WTC11 (cell line): ENCODE measurements at regions not wholly inside any gene's neighbourhood (a gene's known extent, or its start where the extent isn't known, plus 50 kb on each side); places are given as distances from the start of the nearest gene placed in this dataset.

Experiments used
- ATAC-seq: fragments of 200-7000 bp; cut with Tn5 transposase; 2 replicates; pipeline ENCODE4 v1.10.0; 2021; ENCODE audit warnings: mild to moderate bottlenecking, moderate library complexity
- CTCF ChIA-PET: fragments of 300-600 bp; sonication (Branson Sonifier 250); formaldehyde crosslinking; loops from one replicate; lab custom pipeline; 2021; ENCODE audit warnings: antibody characterized with exemption; lab: Charles Lee
- POLR2A ChIA-PET: fragments of 350-600 bp; sonication (Branson Sonifier 250); formaldehyde crosslinking; loops from one replicate; lab custom pipeline; 2021; ENCODE audit warnings: antibody characterized with exemption; lab: Charles Lee
- DNase-seq: peaks from one replicate; pipeline ENCODE4 v3.0.0; 2021; ENCODE audit warnings: low spot score
- H3K27ac Mint-ChIP-seq: 2 replicates; pipeline ENCODE4 v1.8.0; 2021; ENCODE audit warnings: mixed read lengths
- H3K27me3 Mint-ChIP-seq: 2 replicates; pipeline ENCODE4 v1.8.0; 2021; ENCODE audit warnings: low read depth, mild to moderate bottlenecking, moderate library complexity, mixed read lengths
- H3K36me3 Mint-ChIP-seq: 2 replicates; pipeline ENCODE4 v1.8.0; 2021; ENCODE audit warnings: mixed read lengths
- H3K4me1 Mint-ChIP-seq: 2 replicates; pipeline ENCODE4 v1.8.0; 2022; ENCODE audit warnings: mixed read lengths
- H3K4me3 Mint-ChIP-seq: 2 replicates; pipeline ENCODE4 v1.8.0; 2021; ENCODE audit warnings: mild to moderate bottlenecking, moderate library complexity, mixed read lengths
- H3K9me3 Mint-ChIP-seq: 2 replicates; pipeline ENCODE4 v1.8.0; 2021; ENCODE audit warnings: mixed read lengths
- ARID4B ChIP-seq: sonication (generic); formaldehyde crosslinking; IDR thresholded peaks from 2 replicates; pipeline ENCODE4 v1.8.0; 2023; ENCODE audit warnings: missing genetic modification reagents, mild to moderate bottlenecking, borderline replicate concordance
- ATF1 ChIP-seq: sonication (generic); formaldehyde crosslinking; IDR thresholded peaks from 2 replicates; pipeline ENCODE4 v1.8.1; 2023; ENCODE audit warnings: mild to moderate bottlenecking, moderate library complexity, missing genetic modification reagents
- CTCF ChIP-seq: fragments of 200-600 bp; IDR thresholded peaks from 2 replicates; pipeline ENCODE4 v1.8.0; 2022; ENCODE audit warnings: antibody characterized with exemption
- ELF4 ChIP-seq: sonication (generic); formaldehyde crosslinking; IDR thresholded peaks from 2 replicates; pipeline ENCODE4 v1.8.1; 2022; ENCODE audit warnings: low read depth, mild to moderate bottlenecking, moderate library complexity, missing genetic modification reagents
- EMX1 ChIP-seq: fragments of 250-450 bp; sonication (Bioruptor Pico); IDR thresholded peaks from 2 replicates; pipeline ENCODE4 v1.8.0; 2021; ENCODE audit warnings: mild to moderate bottlenecking
- ETV6 ChIP-seq: sonication (generic); formaldehyde crosslinking; IDR thresholded peaks from 2 replicates; pipeline ENCODE4 v1.8.1; 2022; ENCODE audit warnings: mild to moderate bottlenecking, missing genetic modification reagents
- FOXK1 ChIP-seq: sonication (generic); formaldehyde crosslinking; IDR thresholded peaks from 2 replicates; pipeline ENCODE4 v1.8.0; 2022; ENCODE audit warnings: mild to moderate bottlenecking, moderate library complexity, missing genetic modification reagents
- GABPB1 ChIP-seq: sonication (generic); formaldehyde crosslinking; IDR thresholded peaks from 2 replicates; pipeline ENCODE4 v1.8.1; 2023; ENCODE audit warnings: mild to moderate bottlenecking, missing genetic modification reagents
- GTF2I ChIP-seq: fragments of 250-450 bp; sonication (Bioruptor Pico); conservative IDR thresholded peaks from 2 replicates; pipeline ENCODE4 v1.4.0; 2021; ENCODE audit warnings: mild to moderate bottlenecking
- JUN ChIP-seq: sonication (generic); formaldehyde crosslinking; IDR thresholded peaks from 2 replicates; pipeline ENCODE4 v1.8.0; 2023; ENCODE audit warnings: mild to moderate bottlenecking, missing genetic modification reagents
- NR3C1 ChIP-seq: sonication (generic); formaldehyde crosslinking; conservative IDR thresholded peaks from 2 replicates; pipeline ENCODE4 v1.8.1; 2023; ENCODE audit warnings: low read depth, mild to moderate bottlenecking, missing genetic modification reagents
- ZNF138 ChIP-seq: sonication (generic); formaldehyde crosslinking; conservative IDR thresholded peaks from 2 replicates; pipeline ENCODE4 v1.8.1; 2022; ENCODE audit warnings: mild to moderate bottlenecking, moderate library complexity, missing genetic modification reagents
- ZNF317 ChIP-seq: sonication (generic); formaldehyde crosslinking; IDR thresholded peaks from 2 replicates; pipeline ENCODE4 v1.8.1; 2023; ENCODE audit warnings: low read depth, mild to moderate bottlenecking, moderate library complexity, missing genetic modification reagents, borderline replicate concordance
- ZNF425 ChIP-seq: fragments of 250-450 bp; sonication (Bioruptor Pico); conservative IDR thresholded peaks from 2 replicates; pipeline ENCODE4 v1.9.0; 2021; ENCODE audit warnings: mild to moderate bottlenecking
- ZNF671 ChIP-seq: fragments of 250-450 bp; sonication (Bioruptor Pico); IDR thresholded peaks from 2 replicates; pipeline ENCODE4 v1.8.0; 2021; ENCODE audit warnings: mild to moderate bottlenecking
- TF ChIP-seq, protein P1 (sequence below): sonication (generic); formaldehyde crosslinking; IDR thresholded peaks from 2 replicates; pipeline ENCODE4 v1.8.1; 2023; ENCODE audit warnings: mild to moderate bottlenecking, missing genetic modification reagents, borderline replicate concordance
- TF ChIP-seq, protein P2 (sequence below): sonication (generic); formaldehyde crosslinking; conservative IDR thresholded peaks from 2 replicates; pipeline ENCODE4 v1.8.1; 2023; ENCODE audit warnings: mild to moderate bottlenecking, low read depth, missing genetic modification reagents, moderate library complexity

- no peak for TF ChIP-seq ARID4B (CRISPR knock-in tag)
- no peak for TF ChIP-seq ZNF425 (CRISPR knock-in tag)
Measured at GRCh38 chr7:11261470-11261869, 287.8 kb downstream of the PHF14 start (continued).

GRCh38 chr7:11266101-11266500 is 292.4 kb downstream of the PHF14 start:
- TF ChIP-seq EMX1 (CRISPR knock-in tag) = no peak
- no peak for TF ChIP-seq ELF4
- Mint-ChIP-seq H3K27me3 (no peaks in the 10 kb centered on the region), H3K4me3 (no peak overlapping the region), H3K36me3 (no peaks in the 10 kb centered on the region), H3K9me3 (peaks cover 19% of the 10 kb centered on the region), H3K4me1 (no peaks in the 10 kb centered on the region), H3K27ac (no peak overlapping the region)
- ChIA-PET CTCF (no interaction called here), POLR2A (no interaction called here)
- ATAC-seq (no peak), DNase-seq (no peak)

GRCh38 chr7:11272352-11272751 is 298.7 kb downstream of the PHF14 start:
- CTCF ChIA-PET = no interaction called here

DNA sequence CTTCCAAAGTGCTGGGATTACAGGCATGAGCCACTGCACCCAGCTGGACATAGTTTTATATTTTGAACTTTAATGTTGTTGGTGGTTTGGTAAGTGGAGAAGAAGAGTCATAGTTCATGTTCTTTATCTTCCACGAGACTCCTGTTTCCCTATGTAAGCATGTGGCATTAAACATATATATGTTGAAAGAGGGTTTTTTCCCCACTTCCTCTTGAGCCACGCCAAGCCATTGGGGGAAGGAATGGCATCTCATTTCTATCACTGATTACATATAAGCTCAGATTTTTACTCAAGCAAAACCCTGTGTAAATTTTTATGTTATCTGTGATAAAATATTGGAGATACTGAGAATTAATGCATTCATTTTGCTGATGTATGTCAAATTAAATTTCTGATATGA is 300.4 kb downstream of the PHF14 start:
- no peaks in the 10 kb centered on the region for H3K27me3 Mint-ChIP-seq
- H3K36me3 Mint-ChIP-seq = no peaks in the 10 kb centered on the region
- DNase-seq (no peak), ATAC-seq (no peak)
- ChIA-PET POLR2A (no interaction called here), CTCF (no interaction called here)
- no peak overlapping the region for H3K27ac Mint-ChIP-seq
- H3K4me1 Mint-ChIP-seq = peaks cover 25% of the 10 kb centered on the region
- peaks cover 3% of the 10 kb centered on the region; the same call in 1 of the 2 replicates for H3K9me3 Mint-ChIP-seq
- no peak overlapping the region for H3K4me3 Mint-ChIP-seq
- TF ChIP-seq ATF1 (CRISPR knock-in tag) (no peak), ZNF671 (CRISPR knock-in tag) (no peak), NR3C1 (CRISPR knock-in tag) (no peak), GABPB1 (CRISPR knock-in tag) (no peak), ETV6 (CRISPR knock-in tag) (no peak), FOXK1 (CRISPR knock-in tag) (no peak), ZNF138 (CRISPR knock-in tag) (no peak), JUN (CRISPR knock-in tag) (no peak), GTF2I (CRISPR knock-in tag) (no peak), CTCF (no peak)
- TF ChIP-seq, protein P1, sequence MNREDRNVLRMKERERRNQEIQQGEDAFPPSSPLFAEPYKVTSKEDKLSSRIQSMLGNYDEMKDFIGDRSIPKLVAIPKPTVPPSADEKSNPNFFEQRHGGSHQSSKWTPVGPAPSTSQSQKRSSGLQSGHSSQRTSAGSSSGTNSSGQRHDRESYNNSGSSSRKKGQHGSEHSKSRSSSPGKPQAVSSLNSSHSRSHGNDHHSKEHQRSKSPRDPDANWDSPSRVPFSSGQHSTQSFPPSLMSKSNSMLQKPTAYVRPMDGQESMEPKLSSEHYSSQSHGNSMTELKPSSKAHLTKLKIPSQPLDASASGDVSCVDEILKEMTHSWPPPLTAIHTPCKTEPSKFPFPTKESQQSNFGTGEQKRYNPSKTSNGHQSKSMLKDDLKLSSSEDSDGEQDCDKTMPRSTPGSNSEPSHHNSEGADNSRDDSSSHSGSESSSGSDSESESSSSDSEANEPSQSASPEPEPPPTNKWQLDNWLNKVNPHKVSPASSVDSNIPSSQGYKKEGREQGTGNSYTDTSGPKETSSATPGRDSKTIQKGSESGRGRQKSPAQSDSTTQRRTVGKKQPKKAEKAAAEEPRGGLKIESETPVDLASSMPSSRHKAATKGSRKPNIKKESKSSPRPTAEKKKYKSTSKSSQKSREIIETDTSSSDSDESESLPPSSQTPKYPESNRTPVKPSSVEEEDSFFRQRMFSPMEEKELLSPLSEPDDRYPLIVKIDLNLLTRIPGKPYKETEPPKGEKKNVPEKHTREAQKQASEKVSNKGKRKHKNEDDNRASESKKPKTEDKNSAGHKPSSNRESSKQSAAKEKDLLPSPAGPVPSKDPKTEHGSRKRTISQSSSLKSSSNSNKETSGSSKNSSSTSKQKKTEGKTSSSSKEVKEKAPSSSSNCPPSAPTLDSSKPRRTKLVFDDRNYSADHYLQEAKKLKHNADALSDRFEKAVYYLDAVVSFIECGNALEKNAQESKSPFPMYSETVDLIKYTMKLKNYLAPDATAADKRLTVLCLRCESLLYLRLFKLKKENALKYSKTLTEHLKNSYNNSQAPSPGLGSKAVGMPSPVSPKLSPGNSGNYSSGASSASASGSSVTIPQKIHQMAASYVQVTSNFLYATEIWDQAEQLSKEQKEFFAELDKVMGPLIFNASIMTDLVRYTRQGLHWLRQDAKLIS (CRISPR knock-in tag) = no peak
- TF ChIP-seq, protein P2, sequence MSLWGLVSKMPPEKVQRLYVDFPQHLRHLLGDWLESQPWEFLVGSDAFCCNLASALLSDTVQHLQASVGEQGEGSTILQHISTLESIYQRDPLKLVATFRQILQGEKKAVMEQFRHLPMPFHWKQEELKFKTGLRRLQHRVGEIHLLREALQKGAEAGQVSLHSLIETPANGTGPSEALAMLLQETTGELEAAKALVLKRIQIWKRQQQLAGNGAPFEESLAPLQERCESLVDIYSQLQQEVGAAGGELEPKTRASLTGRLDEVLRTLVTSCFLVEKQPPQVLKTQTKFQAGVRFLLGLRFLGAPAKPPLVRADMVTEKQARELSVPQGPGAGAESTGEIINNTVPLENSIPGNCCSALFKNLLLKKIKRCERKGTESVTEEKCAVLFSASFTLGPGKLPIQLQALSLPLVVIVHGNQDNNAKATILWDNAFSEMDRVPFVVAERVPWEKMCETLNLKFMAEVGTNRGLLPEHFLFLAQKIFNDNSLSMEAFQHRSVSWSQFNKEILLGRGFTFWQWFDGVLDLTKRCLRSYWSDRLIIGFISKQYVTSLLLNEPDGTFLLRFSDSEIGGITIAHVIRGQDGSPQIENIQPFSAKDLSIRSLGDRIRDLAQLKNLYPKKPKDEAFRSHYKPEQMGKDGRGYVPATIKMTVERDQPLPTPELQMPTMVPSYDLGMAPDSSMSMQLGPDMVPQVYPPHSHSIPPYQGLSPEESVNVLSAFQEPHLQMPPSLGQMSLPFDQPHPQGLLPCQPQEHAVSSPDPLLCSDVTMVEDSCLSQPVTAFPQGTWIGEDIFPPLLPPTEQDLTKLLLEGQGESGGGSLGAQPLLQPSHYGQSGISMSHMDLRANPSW = no peak

More at GRCh38 chr7:11272352-11272751, 298.7 kb downstream of the PHF14 start:
- Mint-ChIP-seq H3K36me3 (no peaks in the 10 kb centered on the region), H3K4me3 (no peak overlapping the region)
- DNase-seq = no peak
- TF ChIP-seq ZNF671 (CRISPR knock-in tag) (no peak), ZNF317 (no peak)
- TF ChIP-seq, all 79 proteins: peak for 0
- Mint-ChIP-seq H3K27ac (no peak overlapping the region), H3K4me1 (peaks cover 17% of the 10 kb centered on the region), H3K9me3 (peaks cover 11% of the 10 kb centered on the region), H3K27me3 (no peaks in the 10 kb centered on the region)
- POLR2A ChIA-PET = no interaction called here
- no peak for ATAC-seq
